ENCODE measurements at regions not wholly inside any gene's neighbourhood (a gene's known extent, or its start where the extent isn't known, plus 50 kb on each side); places are given as distances from the start of the nearest gene placed in this dataset.

- no peak for TF ChIP-seq CTCF (IDR thresholded peaks at IDR 0.05 in 4 of 5, conservative IDR thresholded peaks at IDR 0.05 in 1 of 5)
- TF ChIP-seq POLR2A (IDR thresholded peaks at IDR 0.05), result no peak
These were observed 168.2 kb upstream of the SSTR1 start for GRCh38 chr14:38039496-38039895.
